ENCODE measurements at regions not wholly inside any gene's neighbourhood (a gene's known extent, or its start where the extent isn't known, plus 50 kb on each side); places are given as distances from the start of the nearest gene placed in this dataset.

DNA sequence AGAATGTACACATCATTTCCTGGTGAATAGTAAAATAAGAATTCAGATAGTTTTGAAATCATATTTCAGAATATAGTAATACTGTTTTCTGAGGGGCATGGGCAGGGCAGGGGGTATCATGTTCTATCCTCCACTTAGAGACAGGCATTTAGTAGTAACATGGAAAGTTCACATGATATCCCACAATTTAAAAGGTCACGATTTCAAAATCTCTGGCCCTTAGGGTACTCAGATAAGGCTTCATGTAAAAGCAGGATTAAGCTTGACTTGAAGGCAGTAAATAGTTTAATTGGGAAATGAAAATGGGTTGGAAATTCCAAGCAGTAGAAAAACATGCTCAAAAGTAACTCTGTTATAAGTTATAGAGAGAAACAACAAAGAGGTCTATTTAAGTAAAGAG, 353.2 kb upstream of the AGTR1 start:
- TF ChIP-seq, protein P1, sequence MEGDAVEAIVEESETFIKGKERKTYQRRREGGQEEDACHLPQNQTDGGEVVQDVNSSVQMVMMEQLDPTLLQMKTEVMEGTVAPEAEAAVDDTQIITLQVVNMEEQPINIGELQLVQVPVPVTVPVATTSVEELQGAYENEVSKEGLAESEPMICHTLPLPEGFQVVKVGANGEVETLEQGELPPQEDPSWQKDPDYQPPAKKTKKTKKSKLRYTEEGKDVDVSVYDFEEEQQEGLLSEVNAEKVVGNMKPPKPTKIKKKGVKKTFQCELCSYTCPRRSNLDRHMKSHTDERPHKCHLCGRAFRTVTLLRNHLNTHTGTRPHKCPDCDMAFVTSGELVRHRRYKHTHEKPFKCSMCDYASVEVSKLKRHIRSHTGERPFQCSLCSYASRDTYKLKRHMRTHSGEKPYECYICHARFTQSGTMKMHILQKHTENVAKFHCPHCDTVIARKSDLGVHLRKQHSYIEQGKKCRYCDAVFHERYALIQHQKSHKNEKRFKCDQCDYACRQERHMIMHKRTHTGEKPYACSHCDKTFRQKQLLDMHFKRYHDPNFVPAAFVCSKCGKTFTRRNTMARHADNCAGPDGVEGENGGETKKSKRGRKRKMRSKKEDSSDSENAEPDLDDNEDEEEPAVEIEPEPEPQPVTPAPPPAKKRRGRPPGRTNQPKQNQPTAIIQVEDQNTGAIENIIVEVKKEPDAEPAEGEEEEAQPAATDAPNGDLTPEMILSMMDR (IDR thresholded peaks at IDR 0.05; ENCODE audit: unreplicated experiment): no peak
- H3K9me3 Mint-ChIP-seq (ENCODE audit: unreplicated experiment): no peaks in the 10 kb centered on the region
- no peaks in the 10 kb centered on the region for H3K4me1 Mint-ChIP-seq (ENCODE audit: insufficient read depth, unreplicated experiment)
- H3K27ac Mint-ChIP-seq (ENCODE audit: low read depth, unreplicated experiment): no peak overlapping the region
- ChIA-PET POLR2A (no interaction called here), CTCF (interaction anchor here (0.6 to 1.2 kb wide), 2 partner anchors 19 to 35 kb away, joined by 3 read pairs; no protein-coding TSS in a partner anchor)
- intact Hi-C loops (cut with micrococcal nuclease): no loop called here
- H3K36me3 Mint-ChIP-seq (ENCODE audit: insufficient read depth, unreplicated experiment): no peaks in the 10 kb centered on the region
- peaks cover 38% of the 10 kb centered on the region for H3K27me3 Mint-ChIP-seq (ENCODE audit: insufficient read depth, unreplicated experiment)
- no peak overlapping the region for H3K4me3 Mint-ChIP-seq (ENCODE audit: unreplicated experiment)
- BruUV-seq (replicated peaks): no TSS peak
- DNase-seq (ENCODE audit: unreplicated experiment): no peak

DNA sequence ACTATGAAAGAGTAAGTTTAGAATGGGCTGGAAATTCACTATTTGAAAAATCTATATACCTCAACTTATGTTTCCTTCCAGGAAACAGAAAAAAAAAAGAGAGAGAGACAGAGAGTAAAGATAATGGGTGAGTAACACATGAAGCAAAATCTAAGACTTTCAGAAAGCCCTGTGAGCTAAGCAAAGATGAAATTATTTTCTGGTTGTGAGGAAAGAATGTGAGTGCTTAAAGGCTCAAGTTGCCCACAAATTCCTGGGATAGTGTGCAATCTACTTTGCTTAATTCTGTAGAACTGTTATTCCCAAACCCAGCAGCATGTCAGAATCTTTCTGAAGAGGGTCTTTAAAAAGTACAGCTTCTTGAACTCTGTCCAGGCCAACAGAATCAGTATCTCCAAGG, 337.7 kb upstream of the AGTR1 start:
- ChIA-PET POLR2A (no interaction called here), CTCF (interaction anchor here (0.6 kb wide), 1 partner anchor 12 kb away, joined by 4 read pairs; no protein-coding TSS in a partner anchor)
- TF ChIP-seq, protein P1 (IDR thresholded peaks at IDR 0.05; ENCODE audit: unreplicated experiment): no peak
- H3K4me3 Mint-ChIP-seq (ENCODE audit: unreplicated experiment): no peak overlapping the region
- H3K27ac Mint-ChIP-seq (ENCODE audit: low read depth, unreplicated experiment): no peak overlapping the region
- peaks cover 85% of the 10 kb centered on the region for H3K27me3 Mint-ChIP-seq (ENCODE audit: insufficient read depth, unreplicated experiment)
- intact Hi-C loops (cut with micrococcal nuclease): no loop called here
- BruUV-seq (replicated peaks): no TSS peak
- no peaks in the 10 kb centered on the region for H3K36me3 Mint-ChIP-seq (ENCODE audit: insufficient read depth, unreplicated experiment)
- no peak for DNase-seq (ENCODE audit: unreplicated experiment)
- no peaks in the 10 kb centered on the region for H3K9me3 Mint-ChIP-seq (ENCODE audit: unreplicated experiment)
- no peaks in the 10 kb centered on the region for H3K4me1 Mint-ChIP-seq (ENCODE audit: insufficient read depth, unreplicated experiment)

DNA sequence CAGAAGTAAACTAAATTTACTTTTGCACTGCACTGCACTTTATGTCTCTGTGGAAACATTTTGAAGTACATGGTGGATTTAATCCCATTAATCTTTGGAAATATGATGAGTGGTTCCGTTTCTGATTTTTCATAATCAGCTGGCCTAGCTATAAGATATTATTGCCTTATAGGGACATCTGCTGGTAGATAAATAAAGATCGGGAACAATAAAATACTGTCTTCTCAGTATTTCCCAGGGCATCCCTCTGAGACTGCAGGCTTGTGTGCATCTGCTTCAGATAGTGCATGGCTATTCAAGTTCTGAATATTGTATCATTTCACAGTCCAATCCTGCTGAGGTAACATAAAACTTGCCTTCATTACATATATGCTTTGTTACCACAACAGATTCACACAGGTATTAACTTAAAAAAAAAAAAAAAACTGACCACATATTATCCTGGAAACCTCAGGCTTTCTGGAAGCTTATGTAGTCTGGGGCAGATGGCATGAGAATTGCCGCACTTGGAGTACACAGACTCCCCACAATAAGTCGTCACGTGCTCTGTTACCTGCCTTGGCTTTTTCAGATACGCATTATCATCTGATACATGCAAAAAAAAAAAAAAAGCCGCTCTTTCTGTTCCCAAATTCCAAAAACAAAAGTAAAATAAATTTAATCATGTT, 330.8 kb upstream of the AGTR1 start:
- Mint-ChIP-seq H3K9me3 (ENCODE audit: unreplicated experiment) (no peaks in the 10 kb centered on the region), H3K27me3 (ENCODE audit: insufficient read depth, unreplicated experiment) (peaks cover 95% of the 10 kb centered on the region), H3K4me1 (ENCODE audit: insufficient read depth, unreplicated experiment) (no peaks in the 10 kb centered on the region), H3K4me3 (ENCODE audit: unreplicated experiment) (no peak overlapping the region), H3K27ac (ENCODE audit: low read depth, unreplicated experiment) (no peak overlapping the region), H3K36me3 (ENCODE audit: insufficient read depth, unreplicated experiment) (no peaks in the 10 kb centered on the region)
- intact Hi-C loops (cut with micrococcal nuclease): loop anchor here (1.0 to 5.0 kb wide), 2 partner anchors 58 to 290 kb away; no protein-coding TSS in a partner anchor
- DNase-seq (ENCODE audit: unreplicated experiment): peak; percentile 25
- TF ChIP-seq, protein P1 (IDR thresholded peaks at IDR 0.05; ENCODE audit: unreplicated experiment): peak; percentile 17
- BruUV-seq (replicated peaks): no TSS peak
- ChIA-PET CTCF (interaction anchor here (0.6 to 0.8 kb wide), 2 partner anchors 357 to 983 kb away, joined by 3 to 4 read pairs; no protein-coding TSS in a partner anchor), POLR2A (no interaction called here)

DNA sequence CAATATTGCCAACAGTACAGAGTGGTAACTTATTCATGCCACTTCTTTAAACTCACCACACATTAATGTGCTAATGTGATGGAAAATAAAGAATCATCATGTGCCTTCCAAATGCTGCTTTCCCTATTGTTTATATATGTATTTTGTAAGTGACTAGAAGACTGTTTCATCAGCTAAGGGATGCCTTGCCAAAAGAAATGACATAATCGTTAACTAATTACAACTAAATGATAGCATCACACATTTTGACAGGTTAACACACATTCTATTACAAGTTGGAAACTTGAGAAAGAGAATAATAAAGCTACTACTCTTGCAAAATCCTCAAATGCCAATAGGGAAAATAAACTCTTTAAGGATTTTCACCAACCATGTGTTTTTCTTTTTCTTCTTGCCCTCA, 329.9 kb upstream of the AGTR1 start:
- ChIA-PET POLR2A (no interaction called here), CTCF (interaction anchor here (0.6 to 0.7 kb wide), 3 partner anchors 356 to 1006 kb away, joined by 3 to 4 read pairs (median 3); no protein-coding TSS in a partner anchor)
- H3K27me3 Mint-ChIP-seq (ENCODE audit: insufficient read depth, unreplicated experiment): peaks cover 86% of the 10 kb centered on the region
- intact Hi-C loops (cut with micrococcal nuclease): loop anchor here (5.0 kb wide), 1 partner anchor 290 kb away; no protein-coding TSS in a partner anchor
- no TSS peak for BruUV-seq (replicated peaks)
- TF ChIP-seq, protein P1 (IDR thresholded peaks at IDR 0.05; ENCODE audit: unreplicated experiment): no peak
- H3K27ac Mint-ChIP-seq (ENCODE audit: low read depth, unreplicated experiment): no peak overlapping the region
- no peaks in the 10 kb centered on the region for H3K9me3 Mint-ChIP-seq (ENCODE audit: unreplicated experiment)
- H3K4me3 Mint-ChIP-seq (ENCODE audit: unreplicated experiment): no peak overlapping the region
- no peaks in the 10 kb centered on the region for H3K36me3 Mint-ChIP-seq (ENCODE audit: insufficient read depth, unreplicated experiment)
- H3K4me1 Mint-ChIP-seq (ENCODE audit: insufficient read depth, unreplicated experiment): no peaks in the 10 kb centered on the region
- no peak for DNase-seq (ENCODE audit: unreplicated experiment)
